Skeletal muscle tissue (tissue), 3 donors: ENCODE measurements at regions not wholly inside any gene's neighbourhood (a gene's known extent, or its start where the extent isn't known, plus 50 kb on each side); places are given as distances from the start of the nearest gene placed in this dataset.
"Not testable (repeated sequence)": the region's sequence is repeated elsewhere in the genome, so short reads cannot be mapped to it uniquely, and the experiment has no call there.

Experiments
- H3K27ac ChIP-seq: one replicate; pipeline ENCODE4 v1.7.0; 2013; ENCODE audit warnings: mild to moderate bottlenecking, low read depth, low read length, inconsistent platforms
- H3K27me3 ChIP-seq, 3 donors: one replicate each; pipeline ENCODE4 v1.7.0; 2013; ENCODE audit warnings: low read length in 3 of 3; ENCODE audit not compliant: control insufficient read depth in 3 of 3, insufficient read depth in 3 of 3
- H3K36me3 ChIP-seq, 3 donors: one replicate each; pipeline ENCODE4 v1.7.0; 2013; ENCODE audit warnings: low read length in 3 of 3; ENCODE audit not compliant: control insufficient read depth in 3 of 3, insufficient read depth in 3 of 3
- H3K4me1 ChIP-seq, 3 donors: one replicate each; pipeline ENCODE4 v1.7.0; 2013; ENCODE audit warnings: low read length in 3 of 3, mild to moderate bottlenecking in 3 of 3; ENCODE audit not compliant: control insufficient read depth in 3 of 3, insufficient read depth in 3 of 3
- H3K4me3 ChIP-seq, 3 donors: one replicate each; pipeline ENCODE4 v1.7.0; 2013; ENCODE audit warnings: low read length in 3 of 3
- H3K9ac ChIP-seq, 3 donors: one replicate each; pipeline ENCODE4 v1.7.0; 2013; ENCODE audit warnings: low read length in 3 of 3, mild to moderate bottlenecking in 3 of 3, moderate library complexity in 2 of 3, low read depth in 1 of 3
- H3K9me3 ChIP-seq, 3 donors: one replicate each; pipeline ENCODE4 v1.7.0; 2013; ENCODE audit warnings: low read length in 3 of 3; ENCODE audit not compliant: control insufficient read depth in 3 of 3
- donor health status: Osteomylitis.

- Histone ChIP-seq H3K27me3 (no peaks in the 10 kb centered on the region), H3K4me1 (no peaks in the 10 kb centered on the region), H3K36me3 (no peaks in the 10 kb centered on the region), H3K27ac (no peak overlapping the region), H3K4me3 (no peak overlapping the region), H3K9ac (no peak overlapping the region), H3K9me3 (no peaks in the 10 kb centered on the region)
Measured at GRCh38 chr3:5699811-5700210, 512.3 kb downstream of the EDEM1 start.

GRCh38 chr3:5701005-5701404, 513.5 kb downstream of the EDEM1 start:
- H3K4me1 ChIP-seq, H3K36me3 ChIP-seq, H3K4me3 ChIP-seq: not testable (repeated sequence)

GRCh38 chr3:5707794-5708193, 520.3 kb downstream of the EDEM1 start:
- Histone ChIP-seq H3K36me3 (no peaks in the 10 kb centered on the region), H3K27me3 (no peaks in the 10 kb centered on the region), H3K9me3 (no peaks in the 10 kb centered on the region), H3K4me1 (no peaks in the 10 kb centered on the region), H3K9ac (no peak overlapping the region), H3K27ac (no peak overlapping the region), H3K4me3 (no peak overlapping the region)

More at GRCh38 chr3:5701005-5701404, 513.5 kb downstream of the EDEM1 start:
- H3K27me3 ChIP-seq, H3K9ac ChIP-seq, H3K9me3 ChIP-seq, H3K27ac ChIP-seq: not testable (repeated sequence)

- H3K4me1 ChIP-seq, result no peaks in the 10 kb centered on the region
- H3K9ac ChIP-seq, result no peak overlapping the region
Measured at GRCh38 chr3:5709714-5710113, 522.2 kb downstream of the EDEM1 start.

GRCh38 chr3:5710718-5711117, 523.2 kb downstream of the EDEM1 start:
- Histone ChIP-seq H3K4me1 (no peaks in the 10 kb centered on the region), H3K9ac (no peak overlapping the region), H3K36me3 (no peaks in the 10 kb centered on the region), H3K4me3 (no peak overlapping the region), H3K27me3 (no peaks in the 10 kb centered on the region), H3K27ac (no peak overlapping the region), H3K9me3 (no peaks in the 10 kb centered on the region)

More at GRCh38 chr3:5709714-5710113, 522.2 kb downstream of the EDEM1 start:
- no peaks in the 10 kb centered on the region for H3K9me3 ChIP-seq
- H3K4me3 ChIP-seq, result no peak overlapping the region
- H3K36me3 ChIP-seq, result no peaks in the 10 kb centered on the region
- H3K27ac ChIP-seq, result no peak overlapping the region
- no peaks in the 10 kb centered on the region for H3K27me3 ChIP-seq

- H3K27me3 ChIP-seq, result no peaks in the 10 kb centered on the region
- no peaks in the 10 kb centered on the region for H3K9me3 ChIP-seq
- H3K36me3 ChIP-seq, result no peaks in the 10 kb centered on the region
- no peak overlapping the region for H3K9ac ChIP-seq
- H3K4me1 ChIP-seq, result no peaks in the 10 kb centered on the region
- no peak overlapping the region for H3K27ac ChIP-seq
- H3K4me3 ChIP-seq, result no peak overlapping the region
Measured at GRCh38 chr3:5717254-5717653, 529.7 kb downstream of the EDEM1 start.

GRCh38 chr3:5719668-5720067, 532.2 kb downstream of the EDEM1 start:
- not testable (repeated sequence) for H3K36me3 ChIP-seq, H3K4me3 ChIP-seq, H3K4me1 ChIP-seq, H3K9ac ChIP-seq, H3K27me3 ChIP-seq, H3K27ac ChIP-seq, H3K9me3 ChIP-seq

- no peaks in the 10 kb centered on the region for H3K27me3 ChIP-seq
- no peaks in the 10 kb centered on the region for H3K9me3 ChIP-seq
- H3K4me1 ChIP-seq, result no peaks in the 10 kb centered on the region
- H3K27ac ChIP-seq, result no peak overlapping the region
- H3K9ac ChIP-seq, result no peak overlapping the region
- no peaks in the 10 kb centered on the region for H3K36me3 ChIP-seq
- H3K4me3 ChIP-seq, result no peak overlapping the region
Measured at GRCh38 chr3:5725801-5726200, 538.3 kb downstream of the EDEM1 start.

GRCh38 chr3:5726621-5727020, 539.1 kb downstream of the EDEM1 start:
- Histone ChIP-seq H3K27me3 (no peaks in the 10 kb centered on the region), H3K9ac (no peak overlapping the region), H3K27ac (no peak overlapping the region), H3K36me3 (no peaks in the 10 kb centered on the region), H3K4me3 (no peak overlapping the region), H3K4me1 (no peaks in the 10 kb centered on the region), H3K9me3 (no peaks in the 10 kb centered on the region)

GRCh38 chr3:5727743-5728484, 540.4 kb downstream of the EDEM1 start:
- H3K27me3 ChIP-seq, result no peaks in the 10 kb centered on the region
- H3K9me3 ChIP-seq, result no peaks in the 10 kb centered on the region
- no peak overlapping the region for H3K9ac ChIP-seq
- H3K36me3 ChIP-seq, result no peaks in the 10 kb centered on the region
- no peak overlapping the region for H3K4me3 ChIP-seq
- H3K4me1 ChIP-seq, result no peaks in the 10 kb centered on the region
- no peak overlapping the region for H3K27ac ChIP-seq
